CD14-positive monocyte (primary cell): ENCODE measurements at regions not wholly inside any gene's neighbourhood (a gene's known extent, or its start where the extent isn't known, plus 50 kb on each side); places are given as distances from the start of the nearest gene placed in this dataset.

ENCODE experiments used
- DNase-seq, 3 donors: peaks; one replicate each; pipeline ENCODE4 v3.0.0-alpha.2; 2011 to 2022
- H2AFZ ChIP-seq: 2 replicates; pipeline ENCODE4 v1.6.0; 2012; ENCODE audit warnings: mild to moderate bottlenecking, low read depth, low read length, inconsistent platforms; ENCODE audit not compliant: insufficient read depth, poor library complexity, severe bottlenecking
- H3K27ac ChIP-seq, 2 donors: 1 replicate in 1 of 2; 2 replicates in 1 of 2; pipeline ENCODE4 v1.5.1; 2012 to 2013; ENCODE audit warnings: low read length in 2 of 2, control low read depth in 1 of 2, inconsistent platforms in 1 of 2, low read depth in 1 of 2, mild to moderate bottlenecking in 1 of 2
- H3K27me3 ChIP-seq, 2 donors: one replicate each; pipeline versions ENCODE4 v1.6.0 to v1.6.1; 2011 to 2013; ENCODE audit warnings: low read length in 2 of 2; ENCODE audit not compliant: control insufficient read depth in 2 of 2, insufficient read depth in 2 of 2
- H3K36me3 ChIP-seq, 2 donors: replicated peaks in 1 of 2; 1 replicate in 1 of 2; 2 replicates in 1 of 2; pipeline versions ENCODE4 v1.5.1 to v1.6.1; 2012 to 2013; ENCODE audit warnings: low read length in 2 of 2, control low read depth in 1 of 2, inconsistent platforms in 1 of 2, mild to moderate bottlenecking in 1 of 2; ENCODE audit not compliant: insufficient read depth in 2 of 2, control insufficient read depth in 1 of 2
- H3K4me1 ChIP-seq, 2 donors: 1 replicate in 1 of 2; 2 replicates in 1 of 2; pipeline versions ENCODE4 v1.5.1 to v1.6.1; 2012 to 2013; ENCODE audit warnings: low read length in 2 of 2, control low read depth in 1 of 2, inconsistent platforms in 1 of 2, mild to moderate bottlenecking in 1 of 2, moderate library complexity in 1 of 2; ENCODE audit not compliant: insufficient read depth in 2 of 2, control insufficient read depth in 1 of 2
- H3K4me2 ChIP-seq: replicated peaks from 2 replicates; pipeline ENCODE3; 2012; ENCODE audit warnings: low read length, moderate library complexity, mild to moderate bottlenecking; ENCODE audit not compliant: poor library complexity, severe bottlenecking; ENCODE audit errors: extremely low read depth
- H3K4me3 ChIP-seq, 3 experiments: fragments of 200-600 bp in 1 of 3; sonication (generic) in 1 of 3; replicated peaks in 1 of 3; 1 replicate in 2 of 3; 2 replicates in 1 of 3; pipeline ENCODE4 v1.5.1; 2011 to 2013; ENCODE audit warnings: low read length in 3 of 3, mild to moderate bottlenecking in 3 of 3, control low read depth in 2 of 3, low read depth in 2 of 3, inconsistent platforms in 1 of 3, moderate library complexity in 1 of 3
- H3K79me2 ChIP-seq: 2 replicates; pipeline ENCODE4 v1.6.0; 2012; ENCODE audit warnings: mild to moderate bottlenecking, control low read depth, inconsistent platforms, low read length, moderate library complexity; ENCODE audit not compliant: insufficient read depth
- H3K9ac ChIP-seq: 2 replicates; pipeline ENCODE4 v1.6.0; 2017; ENCODE audit warnings: low read length, mild to moderate bottlenecking; ENCODE audit not compliant: insufficient read depth, poor library complexity, severe bottlenecking
- H3K9me3 ChIP-seq, 2 donors: replicated peaks in 1 of 2; 1 replicate in 1 of 2; 2 replicates in 1 of 2; pipeline versions ENCODE4 v1.5.1 to v1.6.1; 2012 to 2013; ENCODE audit warnings: low read length in 2 of 2, control low read depth in 1 of 2; ENCODE audit not compliant: control insufficient read depth in 1 of 2, insufficient read depth in 1 of 2
- H4K20me1 ChIP-seq: 2 replicates; pipeline ENCODE4 v1.6.0; 2012; ENCODE audit warnings: mild to moderate bottlenecking, low read length, control low read depth, moderate library complexity; ENCODE audit not compliant: insufficient read depth
- H3K27ac Mint-ChIP-seq, 7 donors: one replicate each; pipeline ENCODE4 v1.8.0; 2020; ENCODE audit warnings: mild to moderate bottlenecking in 7 of 7, mixed read lengths in 7 of 7, moderate library complexity in 6 of 7, inconsistent platforms in 2 of 7
- H3K27me3 Mint-ChIP-seq, 3 donors: one replicate each; pipeline ENCODE4 v1.8.0; 2021 to 2022; ENCODE audit warnings: low read depth in 3 of 3, mild to moderate bottlenecking in 3 of 3, mixed read lengths in 3 of 3, moderate library complexity in 3 of 3, inconsistent platforms in 1 of 3
- H3K36me3 Mint-ChIP-seq, 2 donors: one replicate each; pipeline ENCODE4 v1.8.0; 2020; ENCODE audit warnings: mixed read lengths in 2 of 2, inconsistent platforms in 1 of 2, mild to moderate bottlenecking in 1 of 2
- H3K4me1 Mint-ChIP-seq: one replicate; pipeline ENCODE4 v1.8.0; 2020; ENCODE audit warnings: mild to moderate bottlenecking, mixed read lengths
- H3K4me3 Mint-ChIP-seq, 2 donors: one replicate each; pipeline ENCODE4 v1.8.0; 2020; ENCODE audit warnings: mild to moderate bottlenecking in 2 of 2, mixed read lengths in 2 of 2, moderate library complexity in 1 of 2
- H3K9me3 Mint-ChIP-seq, 7 donors: one replicate each; pipeline ENCODE4 v1.8.0; 2020 to 2022; ENCODE audit warnings: mixed read lengths in 7 of 7, mild to moderate bottlenecking in 6 of 7, moderate library complexity in 6 of 7, inconsistent platforms in 2 of 7
- CTCF ChIP-seq: fragments of 200-600 bp; IDR thresholded peaks from one replicate; pipeline ENCODE4 v1.8.0; 2022; ENCODE audit warnings: antibody characterized with exemption, mild to moderate bottlenecking
- WGBS: methylation state at CpG from one replicate; pipeline ENCODE4 v1.1.5; 2013; ENCODE audit warnings: missing lambda C conversion rate; ENCODE audit not compliant: insufficient coverage; 5-methylcytosine and 5-hydroxymethylcytosine counted together
- intact Hi-C, 2 donors: fragments of 100-400 bp; cut with micrococcal nuclease; formaldehyde crosslinking; loops; one replicate each; pipeline versions ENCODE4 v1.15.0 to v1.15.1; 2023

- H3K36me3 Mint-ChIP-seq, result no peaks in the 10 kb centered on the region
- Histone ChIP-seq H3K4me3 (no peak overlapping the region), H3K79me2 (no peaks in the 10 kb centered on the region), H4K20me1 (no peaks in the 10 kb centered on the region), H3K27ac (no peak overlapping the region), H3K27me3 (no peaks in the 10 kb centered on the region), H2AFZ (no peak overlapping the region), H3K9me3 (no peaks in the 10 kb centered on the region), H3K36me3 (no peaks in the 10 kb centered on the region), H3K4me2 (no peak overlapping the region), H3K9ac (no peak overlapping the region), H3K4me1 (no peaks in the 10 kb centered on the region)
- H3K4me3 Mint-ChIP-seq, result no peak overlapping the region
- 100% methylated on average over 1 of the region's 1 CpG for WGBS
- intact Hi-C loops, result no loop called here
- H3K27me3 Mint-ChIP-seq, result peaks cover 0 to 3% (median 2%) of the 10 kb centered on the region in 3 donors
- no peak for DNase-seq
- no peaks in the 10 kb centered on the region for H3K4me1 Mint-ChIP-seq
- no peaks in the 10 kb centered on the region for H3K9me3 Mint-ChIP-seq
- H3K27ac Mint-ChIP-seq, result peak overlapping the region in 1 of 7 donors; percentile 35
- TF ChIP-seq CTCF, result no peak
Observed at GRCh38 chr10:52609071-52609470, 163.5 kb downstream of the MBL2 start.

GRCh38 chr10:52609626-52610240, 162.9 kb downstream of the MBL2 start:
- WGBS, result 93% methylated on average over 5 of the region's 5 CpGs

More at GRCh38 chr10:52609626-52610240, 162.9 kb downstream of the MBL2 start:
- H3K4me3 ChIP-seq, result no peak overlapping the region
- H3K9me3 Mint-ChIP-seq, result no peaks in the 10 kb centered on the region
- H3K27ac Mint-ChIP-seq, result no peak overlapping the region
- H3K4me1 ChIP-seq, result no peaks in the 10 kb centered on the region
- no peak for TF ChIP-seq CTCF
- no peaks in the 10 kb centered on the region for H3K36me3 Mint-ChIP-seq
- no peak overlapping the region for H3K27ac ChIP-seq
- no peaks in the 10 kb centered on the region for H3K27me3 ChIP-seq
- no peaks in the 10 kb centered on the region for H3K9me3 ChIP-seq
- H3K4me2 ChIP-seq, result no peak overlapping the region
- no peaks in the 10 kb centered on the region for H3K36me3 ChIP-seq
- H2AFZ ChIP-seq, result no peak overlapping the region
- DNase-seq, result no peak
- H3K4me3 Mint-ChIP-seq, result no peak overlapping the region
- no peak overlapping the region for H3K9ac ChIP-seq
- H3K4me1 Mint-ChIP-seq, result no peaks in the 10 kb centered on the region
- intact Hi-C loops, result no loop called here
- no peaks in the 10 kb centered on the region for H4K20me1 ChIP-seq
- H3K27me3 Mint-ChIP-seq, result peaks cover 0 to 3% (median 2%) of the 10 kb centered on the region in 3 donors
- no peaks in the 10 kb centered on the region for H3K79me2 ChIP-seq
